Activated T-cell treated with anti-CD3 and anti-CD28 coated beads, Interleukin-2, amount 50 U/mL, for 72 hours (primary cell): ENCODE measurements at regions not wholly inside any gene's neighbourhood (a gene's known extent, or its start where the extent isn't known, plus 50 kb on each side); places are given as distances from the start of the nearest gene placed in this dataset.
A peak's percentile ranks its signal among the peaks of the same experiment; 100 is the strongest.
"Not testable (repeated sequence)": the region's sequence is repeated elsewhere in the genome, so short reads cannot be mapped to it uniquely, and the experiment has no call there.

Source experiments
- ATAC-seq, 2 donors: fragments of 150-1000 bp; cut with Tn5 transposase; replicated peaks in 1 of 2; 2 replicates each; pipeline ENCODE4 v1.10.0; 2021; ENCODE audit warnings: moderate library complexity in 2 of 2, mild to moderate bottlenecking in 1 of 2
- DNase-seq, 2 donors: peaks; one replicate each; pipeline ENCODE4 v3.0.0; 2021 to 2022; ENCODE audit warnings: mixed read lengths in 1 of 2
- H3K27ac Mint-ChIP-seq: one replicate; pipeline ENCODE4 v1.8.0; 2022; ENCODE audit warnings: mild to moderate bottlenecking, moderate library complexity, mixed read lengths
- H3K27me3 Mint-ChIP-seq: one replicate; pipeline ENCODE4 v1.8.0; 2022; ENCODE audit warnings: low read depth, mixed read lengths
- H3K36me3 Mint-ChIP-seq, 2 donors: one replicate each; pipeline ENCODE4 v1.8.0; 2022; ENCODE audit warnings: mixed read lengths in 2 of 2, mild to moderate bottlenecking in 1 of 2; ENCODE audit not compliant: insufficient read depth in 2 of 2
- H3K4me1 Mint-ChIP-seq: one replicate; pipeline ENCODE4 v1.8.0; 2022; ENCODE audit warnings: low read depth, mixed read lengths
- H3K4me3 Mint-ChIP-seq, 2 donors: one replicate each; pipeline ENCODE4 v1.8.0; 2022; ENCODE audit warnings: mild to moderate bottlenecking in 2 of 2, mixed read lengths in 2 of 2, moderate library complexity in 2 of 2
- H3K9me3 Mint-ChIP-seq, 2 donors: one replicate each; pipeline ENCODE4 v1.8.0; 2022; ENCODE audit warnings: mixed read lengths in 2 of 2

DNA sequence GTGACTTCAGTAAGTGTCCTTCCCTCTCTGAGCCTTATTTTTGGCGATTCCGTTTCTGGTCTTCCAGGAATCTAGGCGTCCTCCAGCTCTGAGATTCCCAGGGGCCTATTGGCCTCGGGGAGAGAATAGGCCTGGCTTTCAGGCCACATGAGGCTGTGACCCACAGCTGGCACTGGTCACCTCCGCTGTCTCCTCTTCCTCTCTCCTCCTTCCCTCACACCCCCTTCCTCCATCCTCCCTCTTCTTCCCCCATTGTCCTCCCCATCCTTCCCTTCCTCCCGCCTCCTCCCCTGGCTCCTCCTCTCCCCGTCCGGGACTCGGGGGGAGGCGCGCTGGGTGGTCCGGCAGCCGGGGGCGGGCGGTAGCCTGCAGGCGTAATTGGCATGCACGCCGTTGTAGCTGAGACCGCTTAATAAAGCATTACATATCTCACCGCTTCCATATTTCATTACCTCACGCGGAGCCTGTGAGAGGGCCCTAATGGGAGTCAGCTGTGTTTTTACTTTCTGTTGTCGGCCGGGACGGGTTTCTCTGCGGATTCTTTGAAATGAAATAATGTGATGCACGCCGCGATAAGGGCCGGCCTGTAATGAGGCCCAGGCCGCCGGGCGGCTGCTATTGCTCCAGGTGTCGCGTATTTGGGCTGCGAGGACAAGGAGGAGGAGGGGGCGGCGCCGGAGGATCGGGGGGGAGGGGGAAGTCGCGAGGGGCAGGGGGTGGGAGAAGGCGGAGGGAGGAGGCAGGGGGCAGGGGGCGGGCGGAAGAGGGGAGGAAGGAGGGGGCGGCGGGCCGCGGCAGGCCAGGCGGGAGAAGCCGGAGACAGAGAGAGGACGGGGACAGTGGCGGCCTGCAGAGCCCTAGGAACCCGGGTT lies 95.3 kb downstream of the FOXD2 start:
- ATAC-seq (no peak), DNase-seq (no peak)
- H3K36me3 Mint-ChIP-seq = peaks cover under 1 to 6% of the 10 kb centered on the region in 2 donors
- no peak overlapping the region for H3K27ac Mint-ChIP-seq
- peaks cover 71% of the 10 kb centered on the region for H3K27me3 Mint-ChIP-seq
- H3K4me3 Mint-ChIP-seq = peak overlapping the region; percentile 57 to 75
- H3K4me1 Mint-ChIP-seq = peaks cover 7% of the 10 kb centered on the region
- peaks cover 2 to 3% of the 10 kb centered on the region in 2 donors for H3K9me3 Mint-ChIP-seq

DNA sequence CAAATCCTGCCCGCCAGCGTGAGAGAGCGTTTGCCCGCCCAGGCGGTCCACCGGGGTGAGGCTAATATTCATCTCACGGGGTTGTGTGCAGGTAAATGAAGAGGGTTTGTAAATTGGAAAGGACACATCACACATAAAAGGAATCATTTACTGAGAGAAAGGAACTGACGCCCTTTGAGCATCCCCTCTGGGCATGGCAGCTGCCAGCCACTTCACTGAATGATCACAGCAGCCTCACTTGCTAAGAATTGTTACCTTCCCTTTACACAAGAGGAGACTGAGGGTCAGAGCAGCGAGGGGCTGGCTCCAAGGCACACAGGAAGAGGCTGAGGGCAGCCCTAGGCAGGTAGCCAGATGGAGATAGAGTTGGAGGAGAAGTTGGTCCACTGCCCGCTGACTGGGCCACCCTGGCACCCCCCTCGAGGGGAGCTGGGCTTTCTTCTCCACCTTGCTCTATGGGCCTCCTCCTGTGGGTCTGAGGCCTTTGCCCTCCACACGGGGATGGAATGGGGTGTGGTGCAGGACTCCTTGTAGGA lies 96.0 kb downstream of the FOXD2 start:
- Mint-ChIP-seq H3K36me3 (peaks cover 0 to 5% of the 10 kb centered on the region in 2 donors), H3K9me3 (peaks cover 2 to 3% of the 10 kb centered on the region in 2 donors), H3K4me1 (peaks cover 7% of the 10 kb centered on the region), H3K4me3 (peak overlapping the region in 1 of 2 donors; percentile 15), H3K27ac (no peak overlapping the region), H3K27me3 (peaks cover 72% of the 10 kb centered on the region)
- ATAC-seq = no peak
- no peak for DNase-seq

DNA sequence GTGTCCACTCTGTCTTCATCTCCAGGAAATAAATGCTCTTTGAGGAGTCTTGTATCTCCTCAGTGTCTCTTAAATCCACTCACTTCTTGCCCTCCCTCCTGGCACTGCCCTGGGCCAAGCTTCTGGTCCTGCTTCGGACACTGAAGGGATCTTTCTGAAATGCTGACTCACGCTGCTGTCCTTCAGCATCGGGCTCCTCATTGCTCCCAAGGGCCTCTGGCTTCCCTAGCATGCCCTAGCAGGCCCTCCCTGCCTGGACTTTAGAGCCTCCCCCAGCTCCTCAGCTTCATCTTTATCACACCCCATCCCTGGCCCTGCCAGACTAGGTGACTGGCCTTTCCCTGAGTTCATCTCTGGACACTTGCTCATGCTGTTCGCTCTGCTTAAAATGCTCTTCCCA lies 96.6 kb downstream of the FOXD2 start:
- Mint-ChIP-seq H3K27ac (no peak overlapping the region), H3K4me1 (peaks cover 7% of the 10 kb centered on the region), H3K27me3 (peaks cover 72% of the 10 kb centered on the region), H3K4me3 (peak overlapping the region in 1 of 2 donors; percentile 8), H3K9me3 (peaks cover 2 to 3% of the 10 kb centered on the region in 2 donors), H3K36me3 (no peaks in the 10 kb centered on the region)
- ATAC-seq (no peak), DNase-seq (no peak)

DNA sequence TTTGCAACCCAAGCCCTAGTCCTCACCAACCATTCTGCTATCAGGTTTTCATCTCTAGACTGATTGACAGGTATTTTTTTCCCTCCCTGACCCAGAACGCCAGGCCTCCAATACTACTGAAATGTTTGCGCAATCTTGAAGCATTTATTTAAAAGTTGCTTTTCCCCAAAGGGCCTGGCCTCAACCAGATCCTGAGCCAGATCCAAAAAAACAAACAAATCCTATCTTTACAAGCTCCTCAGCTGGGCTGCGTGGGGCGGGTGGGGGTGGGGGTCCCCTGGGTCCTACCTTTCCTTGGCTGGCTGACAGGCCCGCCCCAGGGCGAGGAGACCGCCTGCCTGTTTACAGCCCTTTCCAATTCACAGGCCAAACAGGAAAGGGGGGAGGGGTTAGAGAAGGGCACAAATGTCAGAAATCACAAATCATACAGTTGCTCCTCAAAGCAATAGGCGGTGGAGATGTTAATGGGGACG lies 98.8 kb downstream of the FOXD2 start:
- H3K27me3 Mint-ChIP-seq = peaks cover 71% of the 10 kb centered on the region
- H3K27ac Mint-ChIP-seq = no peak overlapping the region
- no peak for DNase-seq
- H3K36me3 Mint-ChIP-seq = no peaks in the 10 kb centered on the region
- H3K9me3 Mint-ChIP-seq = no peaks in the 10 kb centered on the region
- H3K4me3 Mint-ChIP-seq = no peak overlapping the region
- ATAC-seq = no peak
- H3K4me1 Mint-ChIP-seq = peaks cover 7% of the 10 kb centered on the region

DNA sequence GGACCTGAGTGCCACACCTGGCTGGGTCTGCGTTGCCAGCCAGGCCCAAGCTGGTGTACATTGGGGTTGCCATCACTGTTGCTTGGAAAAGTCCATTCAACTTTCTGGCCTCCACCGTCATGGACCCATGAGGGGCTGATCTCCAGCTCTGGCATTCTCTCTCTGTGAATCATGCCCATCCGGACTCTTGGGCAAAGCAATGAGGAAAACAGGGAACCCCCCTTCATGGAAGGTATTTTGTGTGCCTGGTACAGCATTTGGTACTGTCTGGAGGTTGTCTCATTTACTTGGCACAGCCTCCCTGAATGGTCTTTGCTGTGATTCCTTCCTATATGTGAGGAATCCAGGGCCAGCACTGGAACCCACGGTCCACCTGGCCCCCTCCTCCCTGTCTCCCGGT lies 99.4 kb downstream of the FOXD2 start:
- H3K27ac Mint-ChIP-seq = no peak overlapping the region
- H3K27me3 Mint-ChIP-seq = peaks cover 69% of the 10 kb centered on the region
- peaks cover 7% of the 10 kb centered on the region for H3K4me1 Mint-ChIP-seq
- no peaks in the 10 kb centered on the region for H3K36me3 Mint-ChIP-seq
- ATAC-seq (no peak), DNase-seq (no peak)
- H3K4me3 Mint-ChIP-seq = no peak overlapping the region
- no peaks in the 10 kb centered on the region for H3K9me3 Mint-ChIP-seq

DNA sequence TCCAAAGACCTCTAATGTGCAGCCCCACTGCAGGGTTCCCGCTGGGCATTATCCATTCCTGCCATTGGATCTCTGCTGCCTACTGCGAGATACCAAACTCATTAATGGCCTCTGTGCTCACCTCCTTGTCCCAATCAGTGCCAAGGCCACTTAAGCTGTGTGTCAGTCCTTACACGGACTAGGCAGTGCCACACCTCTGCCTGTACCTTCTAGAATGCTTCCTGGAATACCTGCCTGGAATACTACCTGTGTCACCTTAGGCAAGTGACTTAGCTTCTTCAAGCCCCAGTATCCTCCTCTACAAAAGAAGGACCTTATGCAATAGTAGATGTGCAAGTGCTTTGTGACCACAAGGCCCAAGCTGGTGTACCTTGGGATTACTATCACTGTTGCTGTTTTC lies 100.1 kb downstream of the FOXD2 start:
- peaks cover 4% of the 10 kb centered on the region for H3K4me1 Mint-ChIP-seq
- DNase-seq (no peak), ATAC-seq (no peak)
- H3K27me3 Mint-ChIP-seq = peaks cover 62% of the 10 kb centered on the region
- H3K4me3 Mint-ChIP-seq = no peak overlapping the region
- H3K9me3 Mint-ChIP-seq = no peaks in the 10 kb centered on the region
- H3K36me3 Mint-ChIP-seq = no peaks in the 10 kb centered on the region
- no peak overlapping the region for H3K27ac Mint-ChIP-seq

DNA sequence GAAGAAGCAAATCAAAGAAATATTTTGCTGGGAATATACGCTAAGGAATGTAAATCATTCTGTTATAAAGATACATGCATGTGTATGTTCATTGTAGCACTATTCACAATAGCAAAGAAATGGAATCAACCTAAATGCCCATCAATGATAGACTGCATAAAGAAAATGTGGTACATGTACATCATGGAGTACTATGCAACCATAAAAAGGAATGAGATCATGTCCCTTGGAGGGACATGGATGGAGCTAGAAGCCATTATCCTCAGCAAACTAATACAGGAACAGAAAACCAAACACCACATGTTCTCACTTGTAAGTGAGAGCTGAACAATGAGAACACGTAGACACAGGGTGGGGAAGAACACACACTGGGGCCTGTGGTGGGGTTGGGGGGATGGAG lies 100.7 kb downstream of the FOXD2 start:
- H3K4me3 Mint-ChIP-seq, H3K27ac Mint-ChIP-seq, DNase-seq, ATAC-seq, H3K9me3 Mint-ChIP-seq, H3K4me1 Mint-ChIP-seq, H3K36me3 Mint-ChIP-seq: not testable (repeated sequence)
- H3K27me3 Mint-ChIP-seq = peaks cover 57% of the 10 kb centered on the region

DNA sequence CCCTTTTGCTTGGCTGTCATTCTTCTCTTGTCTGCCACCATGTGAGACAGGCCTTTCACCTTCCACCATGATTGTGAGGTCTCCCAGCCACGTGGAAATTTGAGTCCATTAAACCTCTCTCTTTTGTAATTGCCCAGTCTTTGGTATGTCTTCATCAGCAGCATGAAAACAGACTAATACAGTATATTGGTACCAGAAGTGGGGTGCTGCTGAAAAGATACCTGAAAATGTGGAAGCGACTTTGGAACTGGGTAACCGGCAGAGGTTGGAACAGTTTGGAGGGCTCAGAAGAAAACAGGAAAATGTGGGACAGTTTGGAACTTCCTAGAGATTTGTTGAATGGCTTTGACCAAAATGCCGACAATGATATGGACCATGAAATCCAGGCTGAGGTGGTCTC lies 103.9 kb downstream of the FOXD2 start:
- not testable (repeated sequence) for DNase-seq, ATAC-seq

DNA sequence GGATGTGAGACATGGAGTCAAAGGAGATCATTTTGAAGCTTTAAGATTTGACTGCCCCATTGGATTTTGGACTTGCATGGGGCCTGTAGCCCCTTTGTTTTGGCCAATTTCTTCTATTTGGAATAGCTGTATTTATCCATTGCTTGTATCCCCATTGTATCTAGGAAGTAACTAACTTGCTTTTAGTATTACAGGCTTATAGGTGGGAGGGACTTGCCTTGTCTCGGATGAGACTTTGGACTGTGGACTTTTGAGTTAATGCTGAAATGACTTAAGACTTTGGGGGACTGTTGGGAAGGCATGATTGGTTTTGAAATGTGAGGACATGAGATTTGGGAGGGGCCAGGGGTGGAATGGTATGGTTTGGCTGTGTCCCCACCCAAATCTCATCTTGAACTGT lies 105.2 kb downstream of the FOXD2 start:
- ATAC-seq, H3K9me3 Mint-ChIP-seq, H3K36me3 Mint-ChIP-seq, H3K27ac Mint-ChIP-seq, H3K4me1 Mint-ChIP-seq, DNase-seq, H3K4me3 Mint-ChIP-seq: not testable (repeated sequence)
- H3K27me3 Mint-ChIP-seq = peaks cover 25% of the 10 kb centered on the region

More for the DNA sequence above, 103.9 kb downstream of the FOXD2 start:
- H3K27ac Mint-ChIP-seq, H3K4me3 Mint-ChIP-seq, H3K4me1 Mint-ChIP-seq, H3K36me3 Mint-ChIP-seq, H3K9me3 Mint-ChIP-seq: not testable (repeated sequence)
- peaks cover 30% of the 10 kb centered on the region for H3K27me3 Mint-ChIP-seq

DNA sequence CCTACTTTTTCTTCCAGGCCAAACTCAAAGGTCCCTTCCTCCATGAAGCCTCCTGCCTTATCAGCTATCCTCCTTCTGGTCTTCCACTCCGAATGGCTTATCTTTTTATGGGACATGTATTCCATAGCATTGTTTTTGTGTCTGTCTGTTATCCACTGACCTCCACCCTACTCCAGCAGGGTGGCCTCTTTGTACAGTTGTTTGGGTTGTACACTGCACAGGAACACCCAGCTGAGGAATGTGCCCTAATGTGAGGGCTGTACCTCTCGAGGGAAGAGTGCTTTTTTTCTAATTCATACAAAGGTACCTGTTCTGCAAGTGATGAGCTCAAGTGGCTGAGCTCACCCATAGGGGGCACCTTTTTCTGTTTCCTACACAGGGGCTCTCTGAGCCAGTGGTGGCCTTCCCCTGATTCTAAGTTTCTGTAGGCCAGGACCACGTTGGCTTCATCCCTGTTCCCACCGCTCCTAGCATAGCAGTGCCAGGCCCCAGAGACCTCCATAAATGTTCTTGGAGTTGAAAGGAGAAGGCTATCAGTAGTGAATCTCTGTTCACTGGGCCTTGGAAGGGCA lies 108.2 kb downstream of the FOXD2 start:
- Mint-ChIP-seq H3K36me3 (no peaks in the 10 kb centered on the region), H3K27me3 (peaks cover 9% of the 10 kb centered on the region), H3K4me1 (no peaks in the 10 kb centered on the region), H3K9me3 (no peaks in the 10 kb centered on the region), H3K27ac (no peak overlapping the region), H3K4me3 (no peak overlapping the region)
- ATAC-seq = no peak
- DNase-seq = no peak

DNA sequence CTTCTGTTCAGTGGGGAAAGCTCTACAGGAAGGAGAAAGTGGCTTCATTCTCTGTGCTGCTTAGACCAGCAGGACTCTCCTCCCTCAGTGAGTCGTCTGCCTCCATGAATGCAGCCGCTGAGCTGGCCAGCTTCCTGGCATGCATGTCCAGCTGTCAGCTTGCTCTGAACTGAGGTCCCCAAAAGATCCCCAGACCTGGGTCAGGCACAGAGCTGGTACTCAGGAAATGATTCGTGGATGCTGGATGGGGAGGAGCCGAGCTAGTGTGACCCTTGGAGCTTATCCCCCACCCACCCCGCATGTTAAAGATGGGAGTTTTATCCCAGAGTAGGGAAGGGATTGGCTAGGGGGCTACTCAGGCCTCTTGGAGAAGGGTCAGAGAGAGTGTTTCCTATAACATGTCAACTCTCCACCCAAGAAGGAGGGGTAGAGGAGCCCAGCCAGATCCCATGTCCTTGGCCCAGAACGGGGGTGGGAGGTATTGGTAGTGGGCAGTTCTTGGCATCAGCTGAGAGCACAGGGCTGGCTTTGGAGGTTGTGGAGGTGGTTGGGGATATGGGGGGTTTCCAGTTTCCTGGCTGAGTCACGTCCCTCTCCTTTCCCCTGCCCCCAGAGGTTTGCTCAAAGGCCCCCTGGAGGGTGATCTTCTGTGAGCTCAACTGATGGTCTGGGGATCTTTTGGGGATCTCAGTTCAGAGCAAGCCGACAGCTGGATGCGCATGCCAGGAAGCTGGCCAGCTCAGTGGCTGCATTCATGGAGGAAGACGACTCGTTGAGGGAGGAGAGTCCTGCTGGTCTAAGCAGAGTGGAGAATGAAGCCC lies 110.1 kb downstream of the FOXD2 start:
- Mint-ChIP-seq H3K9me3 (no peaks in the 10 kb centered on the region), H3K27ac (no peak overlapping the region), H3K36me3 (no peaks in the 10 kb centered on the region), H3K4me3 (no peak overlapping the region), H3K27me3 (peaks cover 4% of the 10 kb centered on the region), H3K4me1 (no peaks in the 10 kb centered on the region)
- ATAC-seq (no peak), DNase-seq (no peak)

DNA sequence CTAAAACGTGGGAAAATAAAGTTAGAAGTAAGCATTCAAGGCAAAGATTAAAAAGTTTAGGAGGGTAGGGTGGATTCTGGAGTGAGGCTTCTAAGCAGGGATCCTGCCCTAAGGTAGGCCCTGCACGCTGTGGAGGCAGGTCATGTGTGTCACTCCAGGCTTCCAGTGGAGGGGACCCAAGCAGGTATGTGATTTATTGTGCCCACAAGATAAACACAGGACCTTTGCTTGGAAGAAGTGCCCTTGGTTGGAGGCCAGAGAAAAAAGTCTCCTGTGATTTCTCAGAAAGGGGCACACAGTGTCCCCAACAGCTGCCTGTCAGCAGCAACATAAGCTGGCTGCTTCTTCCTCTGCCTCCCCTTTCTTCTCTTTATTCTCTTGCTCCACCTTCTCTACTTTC lies 110.8 kb downstream of the FOXD2 start:
- no peak overlapping the region for H3K4me3 Mint-ChIP-seq
- H3K9me3 Mint-ChIP-seq = no peaks in the 10 kb centered on the region
- ATAC-seq (no peak), DNase-seq (no peak)
- H3K36me3 Mint-ChIP-seq = no peaks in the 10 kb centered on the region
- no peak overlapping the region for H3K27ac Mint-ChIP-seq
- peaks cover 10% of the 10 kb centered on the region for H3K27me3 Mint-ChIP-seq
- H3K4me1 Mint-ChIP-seq = no peaks in the 10 kb centered on the region

DNA sequence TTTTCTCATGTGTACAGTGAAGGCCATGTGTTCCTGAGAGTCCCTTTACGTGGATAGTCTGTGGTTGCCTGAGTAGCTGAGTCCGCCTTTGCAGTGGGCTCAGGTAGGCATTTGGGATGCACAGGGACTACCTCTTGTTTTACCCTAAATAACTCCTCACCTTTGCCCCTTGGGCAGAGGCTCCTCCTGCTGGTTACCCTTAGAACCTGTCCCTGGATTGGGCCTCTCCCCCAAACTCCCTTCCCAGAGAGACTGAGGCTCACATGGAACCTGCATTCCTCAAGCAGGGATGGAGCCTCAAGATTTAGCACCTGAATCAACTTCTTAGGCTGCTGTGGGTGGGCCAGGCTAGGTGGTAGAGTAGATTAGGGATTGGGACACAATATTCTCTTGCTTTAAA lies 111.7 kb downstream of the FOXD2 start:
- Mint-ChIP-seq H3K36me3 (no peaks in the 10 kb centered on the region), H3K4me1 (no peaks in the 10 kb centered on the region), H3K27me3 (peaks cover 10% of the 10 kb centered on the region), H3K9me3 (no peaks in the 10 kb centered on the region), H3K27ac (no peak overlapping the region), H3K4me3 (no peak overlapping the region)
- ATAC-seq (no peak), DNase-seq (no peak)
